Suppressor macrophage (primary cell): ENCODE measurements at regions not wholly inside any gene's neighbourhood (a gene's known extent, or its start where the extent isn't known, plus 50 kb on each side); places are given as distances from the start of the nearest gene placed in this dataset.
"Not testable (repeated sequence)": the region's sequence is repeated elsewhere in the genome, so short reads cannot be mapped to it uniquely, and the experiment has no call there.

ENCODE experiments used
- DNase-seq, 4 experiments: peaks; one replicate each; pipeline ENCODE4 v3.0.0-alpha.2; 2020 to 2022

DNA sequence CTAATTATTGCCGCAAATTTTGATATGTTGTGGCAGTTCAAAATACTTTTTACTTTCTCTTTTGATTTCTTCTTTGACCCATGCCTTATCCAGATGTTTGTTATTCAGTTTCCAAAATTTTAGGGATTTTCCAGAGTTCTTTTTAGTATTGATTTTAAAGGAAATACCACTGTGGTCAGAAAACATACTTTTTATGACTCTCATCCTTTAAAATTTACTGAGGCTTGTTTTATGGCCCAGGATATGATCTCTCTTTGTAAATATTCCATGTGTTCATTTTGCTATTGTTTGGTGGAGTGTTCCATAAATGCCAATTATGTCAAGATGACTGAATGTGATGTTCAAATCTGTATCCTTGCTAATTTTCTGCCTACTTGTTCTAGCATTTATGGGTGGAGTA lies 272.3 kb upstream of the DIPK2B start:
- DNase-seq: no peak

DNA sequence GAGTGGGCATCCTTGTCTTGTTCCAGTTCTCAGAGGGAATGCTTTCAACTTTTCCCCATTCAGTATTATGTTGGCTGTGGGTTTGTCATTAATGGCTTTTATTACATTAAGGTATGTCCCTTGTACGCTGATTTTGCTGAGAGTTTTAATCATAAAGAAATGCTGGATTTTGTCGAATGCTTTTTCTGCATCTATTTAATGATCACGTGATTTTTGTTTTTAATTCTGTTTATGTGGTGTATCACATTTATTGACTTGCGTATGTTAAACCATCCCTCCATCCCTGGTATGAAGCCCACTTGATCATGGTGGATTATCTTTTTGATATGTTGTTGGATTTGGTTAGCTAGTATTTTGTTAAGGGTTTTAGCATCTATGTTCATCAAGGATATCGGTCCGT lies 266.9 kb upstream of the DIPK2B start:
- not testable (repeated sequence) for DNase-seq

DNA sequence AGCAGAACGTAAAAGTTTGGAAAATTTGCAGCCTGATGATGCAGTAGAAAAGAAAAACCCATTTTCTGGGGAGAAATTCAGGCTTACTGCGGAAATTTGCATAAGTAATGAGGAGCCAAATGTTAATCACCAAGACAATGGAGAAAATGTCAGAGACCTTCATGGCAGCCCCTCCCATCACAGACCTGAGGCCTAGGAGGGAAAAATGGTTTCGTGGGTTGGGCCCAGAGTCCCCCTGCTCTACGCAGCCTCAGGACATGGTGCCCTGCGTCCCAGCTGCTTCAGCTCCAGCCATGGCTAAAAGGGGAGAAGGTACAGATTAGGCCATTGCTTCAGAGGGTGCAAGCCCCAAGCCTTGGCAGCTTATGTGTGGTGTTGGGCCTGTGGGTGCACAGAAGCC lies 255.1 kb upstream of the DIPK2B start:
- DNase-seq: not testable (repeated sequence)

DNA sequence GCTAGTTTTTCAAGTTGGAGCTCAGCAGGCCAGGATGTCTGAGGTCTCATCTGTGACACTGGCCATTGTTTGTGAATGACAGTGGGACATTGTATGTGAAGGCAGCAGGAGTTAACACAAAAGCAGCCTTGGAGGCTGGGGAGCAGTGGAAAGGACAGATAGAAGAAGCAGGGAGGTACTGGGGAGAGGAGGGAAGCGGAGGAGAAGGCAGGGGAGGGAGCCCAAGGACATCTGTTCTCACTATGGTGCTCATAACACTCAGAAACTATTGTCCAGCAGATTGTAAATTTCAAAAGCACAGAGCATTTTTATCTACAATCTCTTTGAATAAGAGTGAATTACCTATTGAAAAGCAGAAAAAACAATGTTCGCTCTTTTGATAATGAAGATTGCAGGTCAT lies 253.6 kb upstream of the DIPK2B start:
- no peak for DNase-seq

DNA sequence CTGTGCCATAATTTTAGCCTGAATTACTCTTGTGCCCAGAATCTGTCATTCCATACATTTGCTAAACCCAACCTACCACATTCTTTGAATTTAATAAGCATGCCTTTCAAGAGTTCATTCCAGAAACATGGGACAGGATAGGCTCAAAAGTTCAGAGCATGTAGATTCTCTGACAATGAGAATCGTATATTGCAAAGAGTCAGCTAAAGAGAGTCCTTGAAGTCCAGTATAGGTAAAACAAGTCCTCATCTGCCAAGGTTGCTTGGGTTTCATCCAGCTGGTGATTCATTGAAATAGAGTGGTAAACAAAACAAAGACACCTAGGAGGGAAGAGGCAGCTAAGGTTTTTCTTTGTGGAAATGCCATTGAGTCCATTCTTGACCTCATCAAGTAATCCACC lies 249.3 kb upstream of the DIPK2B start:
- no peak for DNase-seq

DNA sequence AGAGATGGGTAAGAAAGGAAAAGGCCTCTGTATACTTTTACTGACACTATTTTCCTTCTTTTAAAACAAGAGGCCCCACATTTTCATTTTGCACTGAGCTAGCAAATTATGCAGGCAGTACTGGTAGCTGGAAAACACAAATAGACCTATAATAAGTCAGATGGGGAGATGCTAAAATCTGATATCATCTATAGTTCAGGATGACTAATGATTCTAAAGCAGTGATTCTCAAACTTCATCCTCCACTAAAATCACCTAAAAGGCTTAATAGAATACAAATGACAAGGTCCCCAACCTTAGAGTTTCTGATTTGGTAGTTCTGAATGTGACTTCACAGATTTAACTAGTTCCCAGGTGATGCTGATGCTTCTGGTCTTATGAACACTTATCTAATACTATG lies 247.3 kb upstream of the DIPK2B start:
- DNase-seq: no peak

DNA sequence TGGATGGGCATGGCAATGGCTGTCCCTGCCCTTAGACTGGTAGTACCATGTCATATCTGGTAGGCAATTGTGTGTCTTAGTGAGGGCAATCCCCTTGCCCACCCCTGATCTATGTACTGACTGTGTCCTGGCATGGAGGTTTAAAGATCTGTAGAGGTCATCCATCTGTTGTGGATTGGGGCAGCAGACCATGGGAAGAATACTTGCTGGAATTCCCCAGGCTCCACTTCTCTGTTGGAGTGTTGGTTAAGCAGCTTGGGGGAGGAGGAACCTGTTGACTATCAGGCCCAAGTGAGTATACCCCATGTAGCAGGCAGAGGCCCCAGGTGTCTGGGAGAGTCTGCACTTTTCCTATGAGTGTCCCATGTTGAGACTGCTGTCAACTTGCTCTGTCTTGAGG lies 246.7 kb upstream of the DIPK2B start:
- DNase-seq: peak in 1 of 4 experiments; percentile 6

DNA sequence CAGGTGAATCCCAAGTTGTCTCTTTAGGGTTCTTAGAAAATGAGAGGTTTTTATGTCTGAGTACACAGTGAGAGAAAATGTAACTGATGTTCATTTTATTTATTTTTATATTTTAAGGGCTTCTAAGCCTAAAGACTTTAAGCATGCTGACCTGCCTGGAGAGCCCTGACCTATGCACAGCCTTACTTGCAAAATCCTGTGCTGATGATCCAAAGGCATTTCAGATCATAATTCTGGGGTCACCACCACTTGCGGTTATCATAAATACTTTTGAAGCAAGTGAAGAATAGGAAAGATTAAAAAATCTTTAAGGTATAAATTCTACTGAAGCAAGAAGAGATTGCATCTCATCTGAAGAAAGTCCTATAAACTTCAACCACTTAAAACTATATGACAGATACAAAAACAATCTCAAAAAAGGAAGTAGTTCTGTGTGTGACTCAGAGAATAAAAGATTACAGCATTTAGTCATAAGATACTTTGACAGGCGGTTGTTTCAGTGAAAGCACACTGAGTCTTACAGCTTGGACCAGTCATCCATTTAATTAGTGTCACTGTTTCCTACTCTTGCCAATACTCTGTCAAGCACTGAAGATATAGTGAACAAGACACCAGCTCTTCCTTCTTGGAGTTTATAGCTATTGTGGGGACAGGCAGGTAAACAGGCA lies 245.2 kb upstream of the DIPK2B start:
- DNase-seq: peak; percentile 27 to 79 (median 59)

DNA sequence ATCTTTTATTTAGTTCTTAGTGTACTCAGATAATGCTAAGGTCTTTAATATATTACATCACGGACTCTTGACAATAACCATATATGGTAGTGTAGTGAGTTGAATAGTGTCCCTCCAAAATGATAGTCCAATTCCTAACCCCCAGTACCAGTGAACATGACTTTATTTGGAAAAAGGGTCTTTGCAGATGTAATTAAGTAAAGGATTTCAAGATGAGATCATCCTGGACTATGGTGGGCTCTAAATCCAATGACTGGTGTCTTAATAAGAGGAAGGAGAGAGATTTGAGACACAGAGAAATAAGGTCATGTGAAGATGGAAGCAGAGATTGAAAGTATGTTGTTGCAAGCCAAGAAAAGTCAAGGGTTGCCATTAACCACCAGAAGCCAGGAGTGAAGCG lies 236.5 kb upstream of the DIPK2B start:
- DNase-seq: no peak

DNA sequence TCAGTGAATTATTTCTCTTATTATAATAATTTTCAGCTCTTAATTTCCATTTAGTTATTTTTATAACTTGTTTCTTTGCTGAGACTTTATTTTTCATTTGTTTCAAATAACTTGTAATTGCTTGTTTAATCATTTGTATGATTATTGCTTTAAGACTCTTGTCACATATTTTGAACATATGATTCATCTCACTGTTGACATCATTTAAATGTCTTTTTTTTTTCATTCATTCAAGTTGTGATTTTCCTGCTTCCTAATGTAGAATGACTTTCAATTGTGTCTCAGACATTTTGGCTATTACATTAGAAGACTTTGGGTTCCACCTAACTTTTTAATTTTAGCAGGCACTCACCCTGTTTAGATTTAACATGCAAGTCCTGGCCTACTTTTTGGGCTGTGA lies 234.8 kb upstream of the DIPK2B start:
- no peak for DNase-seq

DNA sequence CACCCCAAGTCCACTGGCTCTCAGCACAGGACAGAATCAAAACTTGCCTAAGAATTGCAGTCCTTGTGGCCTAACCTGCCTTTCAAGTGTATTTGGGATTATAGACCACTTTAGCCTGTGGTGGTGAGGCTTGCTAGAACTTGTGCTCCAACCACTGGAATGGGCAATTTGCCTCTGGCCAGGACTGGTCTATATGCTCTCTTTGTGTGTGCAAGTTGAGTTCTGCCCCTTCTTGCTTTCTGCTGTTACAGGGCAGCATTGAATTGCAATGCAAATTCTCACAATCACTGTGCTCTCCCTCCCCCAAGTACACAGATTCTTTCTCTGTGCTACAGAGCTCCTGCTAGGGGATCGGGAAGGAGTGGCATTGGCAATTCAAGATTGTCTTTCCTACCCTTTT lies 233.6 kb upstream of the DIPK2B start:
- no peak for DNase-seq

DNA sequence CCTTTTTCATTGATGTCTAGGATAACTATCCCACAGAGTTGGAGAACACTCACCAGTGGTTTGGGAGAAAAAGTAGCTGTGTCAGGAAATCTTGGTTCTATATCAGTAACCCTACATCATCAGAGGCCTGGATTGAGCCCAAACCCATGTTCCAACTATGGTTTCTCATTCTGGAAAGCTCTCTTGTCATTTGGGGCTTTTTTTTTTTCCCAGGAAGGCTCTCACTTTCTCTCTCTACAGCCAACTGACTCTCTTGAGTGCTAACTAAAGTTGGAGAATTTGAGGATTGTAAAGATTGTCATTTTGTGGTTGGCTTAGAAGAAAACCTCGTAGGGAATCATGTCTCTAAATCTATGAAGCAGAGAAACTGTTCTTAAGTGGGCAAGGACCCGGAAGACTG lies 228.2 kb upstream of the DIPK2B start:
- DNase-seq: no peak

DNA sequence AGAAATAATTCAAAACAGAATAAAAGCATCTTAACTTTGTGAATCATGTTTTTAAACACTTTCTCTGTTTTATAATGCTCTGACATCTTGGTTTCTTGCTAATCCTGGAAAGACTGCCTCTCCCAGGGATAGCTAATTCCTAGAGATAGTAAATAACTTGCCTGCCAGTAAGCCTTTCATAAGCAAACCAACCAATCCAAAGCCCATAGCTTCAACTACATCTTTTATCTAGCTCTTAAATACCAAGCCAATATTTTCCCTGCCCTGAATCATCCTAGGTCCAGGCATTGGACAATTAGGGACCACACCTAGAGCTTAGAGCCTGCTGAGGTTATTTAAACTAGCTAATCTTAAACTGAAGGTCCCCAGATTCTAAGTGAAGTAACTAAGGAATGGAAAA lies 223.7 kb upstream of the DIPK2B start:
- no peak for DNase-seq

DNA sequence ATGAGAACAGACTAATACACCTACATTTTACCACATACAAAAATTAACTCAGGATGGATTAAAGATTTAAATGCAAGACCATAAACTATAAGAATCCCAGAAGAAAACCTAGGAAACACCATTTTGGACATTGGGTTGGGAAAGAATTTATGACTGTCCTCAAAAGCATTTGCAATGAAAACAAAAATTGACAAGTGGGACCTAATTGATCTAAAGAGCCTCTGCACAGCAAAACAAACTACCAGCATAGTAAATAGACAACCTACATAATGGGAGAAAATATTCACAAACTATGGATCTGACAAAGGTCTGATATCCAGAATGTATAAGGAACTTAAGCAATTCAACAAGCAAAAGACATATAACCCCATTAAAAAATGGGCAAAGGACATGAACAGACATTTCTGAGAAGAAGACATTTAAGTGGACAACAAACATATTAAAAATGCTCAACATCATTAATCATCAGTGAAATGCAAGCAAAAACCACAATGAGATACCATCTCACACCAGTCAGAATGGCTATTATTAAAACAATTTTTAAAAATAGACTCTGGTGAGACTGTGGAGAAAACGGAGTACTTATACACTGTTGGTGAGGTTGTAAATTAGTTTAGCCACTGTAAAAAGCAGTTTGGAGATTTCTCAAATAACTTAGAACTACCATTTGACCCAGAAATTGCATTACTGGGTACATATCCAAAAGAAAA lies 221.7 kb upstream of the DIPK2B start:
- DNase-seq: no peak

DNA sequence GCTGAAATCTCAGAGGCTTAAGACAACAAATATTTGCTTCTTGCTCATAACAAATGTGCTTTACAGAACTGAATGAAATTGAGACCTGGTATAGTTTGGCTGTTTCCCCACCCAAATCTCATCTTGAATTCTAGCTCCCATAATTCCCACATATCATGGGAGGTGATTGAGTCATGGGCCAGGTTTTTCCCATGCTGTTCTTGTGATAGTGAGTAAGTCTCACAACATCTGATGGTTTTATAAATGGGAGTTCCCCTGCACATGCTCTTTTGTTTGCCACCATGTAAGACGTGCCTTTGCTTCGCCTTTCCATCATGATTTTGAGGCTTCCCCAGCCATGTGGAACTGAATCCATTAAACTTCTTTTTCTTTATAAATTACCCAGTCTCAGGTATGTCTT lies 221.1 kb upstream of the DIPK2B start:
- no peak for DNase-seq

DNA sequence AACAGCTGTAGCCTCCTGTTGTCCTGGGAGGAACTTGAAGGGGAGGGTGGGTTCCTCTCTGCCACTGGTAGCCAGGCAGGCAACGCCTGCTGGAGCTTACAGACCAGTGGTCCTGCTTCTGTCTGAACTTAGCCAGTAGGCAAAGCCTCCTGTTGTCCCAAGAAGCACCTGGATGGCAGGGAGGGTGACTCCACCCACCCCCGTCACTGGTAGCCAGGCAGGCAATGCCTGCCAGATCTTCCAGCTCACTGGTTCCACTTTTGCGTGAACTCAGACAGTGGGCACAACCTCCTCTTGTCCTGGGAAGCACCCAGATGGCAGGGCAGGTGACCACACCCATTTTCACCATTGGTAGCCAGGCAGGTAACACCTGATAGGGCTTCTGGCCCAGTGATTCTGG lies 203.5 kb upstream of the DIPK2B start:
- no peak for DNase-seq

DNA sequence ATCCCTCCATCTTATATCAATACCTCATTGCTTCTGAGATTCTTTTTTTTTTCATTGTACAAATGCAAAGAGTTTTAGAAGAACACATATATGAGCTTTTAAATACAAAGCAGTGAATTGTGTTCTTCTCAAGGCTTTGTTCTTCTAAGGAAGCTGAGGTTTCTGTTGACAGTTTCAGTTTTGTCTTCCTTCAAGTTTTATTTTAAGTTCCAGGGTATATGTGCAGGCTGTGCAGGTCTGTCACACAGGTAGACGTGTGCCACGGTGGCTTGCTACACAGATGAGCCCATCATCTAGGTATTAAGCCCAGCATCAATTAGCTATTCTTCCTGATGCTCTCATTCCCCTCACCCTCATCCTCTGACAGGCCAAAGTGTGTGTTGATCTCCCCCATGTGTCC lies 201.2 kb upstream of the DIPK2B start:
- DNase-seq: no peak

DNA sequence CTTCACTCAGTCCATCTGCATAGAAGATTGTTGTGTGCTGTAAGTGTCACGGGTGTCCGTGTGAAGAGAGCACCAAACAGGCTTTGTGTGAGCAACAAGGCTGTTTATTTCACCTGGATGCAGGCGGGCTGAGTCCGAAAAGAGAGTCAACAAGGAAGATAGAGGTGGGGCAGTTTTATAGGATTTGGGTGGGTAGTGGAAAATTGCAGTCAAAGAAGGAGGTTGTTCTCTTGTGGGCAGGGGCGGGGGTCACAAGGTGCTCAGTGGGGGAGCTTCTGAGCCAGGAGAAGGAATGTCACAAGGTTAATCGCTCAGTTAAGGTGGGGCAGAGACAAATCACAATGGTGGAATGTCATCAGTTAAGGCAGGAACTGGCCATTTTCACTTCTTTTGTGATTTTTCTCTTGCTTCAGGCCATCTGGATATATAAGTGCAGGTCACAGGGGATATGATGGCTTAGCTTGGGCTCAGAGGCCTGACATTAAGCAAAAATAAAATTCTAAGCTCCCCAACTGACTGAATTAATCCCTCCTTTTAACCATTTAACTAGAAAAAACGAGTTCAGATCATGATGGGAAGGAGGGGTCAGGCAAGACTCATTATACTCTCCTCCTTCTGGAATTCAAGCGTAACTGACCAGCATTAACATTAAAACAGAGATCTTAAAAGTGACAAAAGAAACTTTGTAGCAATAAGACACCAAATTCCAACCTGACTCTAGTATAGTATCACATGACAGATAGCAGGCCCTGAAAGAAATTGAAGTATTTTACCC lies 200.5 kb upstream of the DIPK2B start:
- not testable (repeated sequence) for DNase-seq

DNA sequence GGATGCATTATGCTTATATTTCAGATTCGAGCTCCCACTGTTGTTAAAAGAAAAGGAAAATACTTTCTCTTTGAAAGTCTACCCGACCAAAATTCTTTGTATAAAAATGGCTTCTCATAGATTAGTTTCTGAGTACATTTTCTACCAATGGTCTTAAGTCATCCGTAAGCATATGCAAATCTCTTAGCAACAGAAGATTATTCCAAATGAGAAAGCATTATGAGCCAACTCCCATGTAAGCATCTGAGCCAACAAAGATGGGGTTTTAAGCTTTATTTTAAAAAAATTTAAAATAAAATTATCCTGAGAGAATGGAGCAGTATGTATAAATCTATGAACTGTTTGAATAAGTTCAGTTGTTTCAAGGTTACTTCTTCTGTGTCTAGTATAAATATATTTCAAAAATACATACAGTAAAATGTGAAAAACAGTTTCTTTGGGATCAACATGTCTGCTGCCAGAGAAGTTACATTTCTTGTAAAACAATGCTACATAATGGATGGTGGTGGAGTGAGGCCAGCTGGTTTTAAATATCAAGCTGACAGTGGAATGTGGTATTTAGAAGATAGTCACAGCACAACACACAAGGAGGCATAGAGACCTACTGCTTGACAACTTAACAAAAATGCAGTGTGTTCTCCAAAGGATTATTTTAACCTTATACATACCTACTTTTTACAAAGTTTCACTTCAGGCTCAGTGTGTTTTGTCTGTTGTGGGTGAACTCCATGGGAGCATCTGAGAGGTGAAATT lies 199.5 kb upstream of the DIPK2B start:
- no peak for DNase-seq

DNA sequence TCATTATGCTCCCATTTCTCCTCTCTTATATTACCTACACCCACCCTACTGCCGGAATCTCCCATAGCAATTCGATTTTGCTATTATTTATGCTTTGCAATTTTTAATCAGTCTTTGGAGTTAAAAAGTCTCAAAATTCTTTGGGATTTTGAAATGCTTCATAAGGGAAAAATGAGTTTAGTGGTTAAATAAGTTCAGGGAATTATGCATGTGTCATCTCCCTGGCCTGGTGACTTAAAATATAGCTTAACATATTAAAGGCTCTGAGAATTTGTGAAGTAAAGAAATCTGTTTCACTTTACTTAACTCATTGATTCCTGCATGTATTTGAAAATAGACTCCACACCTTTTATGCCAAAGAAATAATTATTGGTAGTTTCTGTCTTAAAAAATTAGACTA lies 185.1 kb upstream of the DIPK2B start:
- DNase-seq: no peak

DNA sequence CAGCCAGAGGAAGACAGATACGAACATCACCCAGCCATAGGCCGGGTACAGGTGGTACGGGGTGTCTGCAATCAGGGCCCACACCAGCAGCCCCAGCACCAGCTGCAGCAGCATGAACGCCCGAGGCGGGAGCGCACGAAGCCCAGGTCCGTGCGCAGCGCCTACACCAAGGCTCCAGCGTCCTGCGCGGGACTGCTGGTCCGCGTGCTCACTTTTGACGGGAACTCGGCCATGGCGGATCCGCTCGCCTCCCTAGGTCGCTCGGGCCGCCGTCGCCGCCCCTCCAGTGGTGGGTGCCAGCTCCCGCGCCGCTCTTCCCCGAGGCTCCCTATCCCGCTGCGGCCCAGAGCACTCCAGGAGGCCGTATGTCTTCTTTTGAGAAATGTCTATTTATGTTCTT lies 181.2 kb upstream of the DIPK2B start:
- no peak for DNase-seq

DNA sequence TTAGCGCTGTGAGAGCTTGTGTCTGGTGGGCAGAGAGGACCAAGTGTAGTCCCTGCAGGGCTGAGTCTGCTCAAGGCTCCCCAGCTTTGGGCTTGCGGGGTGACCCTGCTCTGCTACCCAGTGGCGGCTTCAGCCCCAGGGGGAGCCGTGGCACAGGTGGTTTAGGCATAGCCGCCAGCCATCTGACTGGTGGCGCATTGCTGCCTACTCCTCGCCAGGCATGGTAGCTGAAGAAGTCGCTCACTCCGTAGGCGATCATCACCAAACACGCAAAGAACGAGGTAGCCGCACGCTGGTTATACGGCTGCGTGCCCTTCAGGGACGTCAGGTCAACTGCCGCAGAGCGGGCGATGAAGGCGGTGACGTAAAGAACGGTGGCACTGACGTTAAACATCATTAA lies 180.7 kb upstream of the DIPK2B start:
- no peak for DNase-seq

DNA sequence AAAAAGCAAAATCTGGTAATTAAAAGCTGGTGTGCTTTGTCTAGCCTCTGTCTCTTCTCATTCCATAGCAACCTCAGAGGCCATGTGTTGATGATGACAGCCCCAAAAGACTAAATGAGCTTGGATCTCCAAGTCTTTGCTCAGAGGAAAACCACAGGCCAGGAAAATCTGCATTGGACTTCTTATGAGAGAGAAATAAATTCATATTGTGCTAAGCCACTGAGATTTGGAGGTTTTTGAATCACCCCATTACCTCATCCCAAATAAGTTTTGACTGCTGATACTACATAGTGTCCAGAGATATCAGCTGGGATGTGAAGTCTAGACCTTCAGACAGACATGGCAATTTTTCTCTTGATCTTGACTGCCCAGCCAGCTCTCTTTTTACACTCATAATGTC lies 178.6 kb upstream of the DIPK2B start:
- no peak for DNase-seq
